ENCODE measurements at regions not wholly inside any gene's neighbourhood (a gene's known extent, or its start where the extent isn't known, plus 50 kb on each side); places are given as distances from the start of the nearest gene placed in this dataset.

DNA sequence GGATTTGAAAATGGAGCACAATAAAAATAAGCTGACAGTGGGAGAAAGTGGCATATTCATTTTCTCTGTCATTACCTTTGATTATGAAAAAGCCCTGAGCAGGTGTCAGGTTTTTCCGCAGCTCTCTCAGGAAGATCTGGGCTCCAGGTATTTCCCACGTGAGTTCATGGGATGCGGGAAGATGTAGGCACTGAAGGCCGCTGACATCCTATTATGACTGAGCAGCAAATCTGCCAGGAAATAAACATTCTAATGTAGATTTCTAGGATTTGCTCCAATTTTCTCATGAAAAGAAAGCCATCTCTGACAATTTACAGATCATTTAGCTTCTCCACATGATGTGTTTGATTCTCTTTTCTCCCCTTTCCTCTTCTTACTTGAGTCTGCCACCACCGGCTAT is 160.7 kb downstream of the KIT start (continued):
- TF ChIP-seq, protein P1, sequence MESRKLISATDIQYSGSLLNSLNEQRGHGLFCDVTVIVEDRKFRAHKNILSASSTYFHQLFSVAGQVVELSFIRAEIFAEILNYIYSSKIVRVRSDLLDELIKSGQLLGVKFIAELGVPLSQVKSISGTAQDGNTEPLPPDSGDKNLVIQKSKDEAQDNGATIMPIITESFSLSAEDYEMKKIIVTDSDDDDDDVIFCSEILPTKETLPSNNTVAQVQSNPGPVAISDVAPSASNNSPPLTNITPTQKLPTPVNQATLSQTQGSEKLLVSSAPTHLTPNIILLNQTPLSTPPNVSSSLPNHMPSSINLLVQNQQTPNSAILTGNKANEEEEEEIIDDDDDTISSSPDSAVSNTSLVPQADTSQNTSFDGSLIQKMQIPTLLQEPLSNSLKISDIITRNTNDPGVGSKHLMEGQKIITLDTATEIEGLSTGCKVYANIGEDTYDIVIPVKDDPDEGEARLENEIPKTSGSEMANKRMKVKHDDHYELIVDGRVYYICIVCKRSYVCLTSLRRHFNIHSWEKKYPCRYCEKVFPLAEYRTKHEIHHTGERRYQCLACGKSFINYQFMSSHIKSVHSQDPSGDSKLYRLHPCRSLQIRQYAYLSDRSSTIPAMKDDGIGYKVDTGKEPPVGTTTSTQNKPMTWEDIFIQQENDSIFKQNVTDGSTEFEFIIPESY (IDR thresholded peaks at IDR 0.05; ENCODE audit: extremely low read depth, insufficient replicate concordance, low read length) = no peak

- intact Hi-C loops (cut with micrococcal nuclease) = no loop called here
- Histone ChIP-seq H3K4me1 (ENCODE audit: control insufficient read depth in 1 of 2, insufficient read depth in 2 of 2, low read length in 2 of 2) (no peaks in the 10 kb centered on the region), H3K79me2 (ENCODE audit: insufficient read depth, low read length) (no peaks in the 10 kb centered on the region), H3K9me2 (ENCODE audit: insufficient read depth) (no peaks in the 10 kb centered on the region), H3K36me3 (ENCODE audit: control insufficient read depth in 1 of 2, insufficient read depth in 2 of 2, low read length in 2 of 2) (no peaks in the 10 kb centered on the region), H3K9me3 (ENCODE audit: control insufficient read depth in 1 of 2, insufficient read depth in 1 of 2, low read depth in 1 of 2, low read length in 2 of 2) (no peaks in the 10 kb centered on the region), H3K4me3 (replicated peaks in 1 of 2; ENCODE audit: low read depth in 1 of 2, low read length in 2 of 2) (no peak overlapping the region), H3K27ac (ENCODE audit: low read depth, low read length) (no peak overlapping the region), H3K4me2 (ENCODE audit: low read length) (no peak overlapping the region), H4K20me1 (ENCODE audit: insufficient read depth) (no peaks in the 10 kb centered on the region), H3K9ac (ENCODE audit: low read length) (no peak overlapping the region), H3K27me3 (ENCODE audit: insufficient read depth, low read length) (no peaks in the 10 kb centered on the region), H2AFZ (ENCODE audit: low read depth, low read length, poor library complexity, severe bottlenecking) (no peak overlapping the region)
- ChIA-PET CTCF (no interaction called here), RAD21 (ENCODE audit: low non-redundant PET in 1 of 2, low total read pairs in 2 of 2, uncharacterized antibody in 2 of 2, unreplicated experiment in 2 of 2) (no interaction called here), POLR2A (no interaction called here)
- BruUV-seq (replicated peaks) = no TSS peak
- ATAC-seq (no peak), DNase-seq (ENCODE audit: low read depth, low spot score) (no peak)
- TF ChIP-seq, protein P2, sequence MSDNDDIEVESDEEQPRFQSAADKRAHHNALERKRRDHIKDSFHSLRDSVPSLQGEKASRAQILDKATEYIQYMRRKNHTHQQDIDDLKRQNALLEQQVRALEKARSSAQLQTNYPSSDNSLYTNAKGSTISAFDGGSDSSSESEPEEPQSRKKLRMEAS (IDR thresholded peaks at IDR 0.05) = no peak
- TF ChIP-seq FOSL1 (IDR thresholded peaks at IDR 0.05; ENCODE audit: low read depth) (no peak), YY1 (IDR thresholded peaks at IDR 0.05; ENCODE audit: extremely low read depth, insufficient replicate concordance, low read depth, low read length) (no peak), CTCF (IDR thresholded peaks at IDR 0.05 in 2 of 3, conservative IDR thresholded peaks at IDR 0.05 in 1 of 3; ENCODE audit: borderline replicate concordance in 1 of 3, insufficient read depth in 1 of 3, low read depth in 2 of 3, low read length in 2 of 3) (no peak), ZNF274 (IDR thresholded peaks at IDR 0.05; ENCODE audit: low read depth, low read length) (no peak), RAD21 (IDR thresholded peaks at IDR 0.05; ENCODE audit: low read depth) (no peak), ATF3 (IDR thresholded peaks at IDR 0.05) (no peak), SP1 (IDR thresholded peaks at IDR 0.05; ENCODE audit: low read depth) (no peak), EGR1 (IDR thresholded peaks at IDR 0.05; ENCODE audit: low read depth) (no peak), EZH2phosphoT487 (IDR thresholded peaks at IDR 0.05; ENCODE audit: borderline replicate concordance) (no peak), EZH2 (IDR thresholded peaks at IDR 0.05) (no peak), SRF (IDR thresholded peaks at IDR 0.05; ENCODE audit: low read depth) (no peak), POLR2A (IDR thresholded peaks at IDR 0.05; ENCODE audit: borderline replicate concordance, extremely low read depth, insufficient read depth, insufficient read length) (no peak), CBX3 (IDR thresholded peaks at IDR 0.05; ENCODE audit: low read depth) (no peak), JUND (IDR thresholded peaks at IDR 0.05) (no peak)
- TF ChIP-seq, protein P1 (IDR thresholded peaks at IDR 0.05; ENCODE audit: extremely low read depth, insufficient replicate concordance, low read length) = no peak
Measured at GRCh38 chr4:54813674-54814073, 155.9 kb downstream of the KIT start.
